Panc1 (cell line): ENCODE measurements at regions not wholly inside any gene's neighbourhood (a gene's known extent, or its start where the extent isn't known, plus 50 kb on each side); places are given as distances from the start of the nearest gene placed in this dataset.

ENCODE experiments used
- ATAC-seq: fragments of 200-7000 bp; cut with Tn5 transposase; 2 replicates; pipeline ENCODE4 v1.9.1; 2020; ENCODE audit warnings: mild to moderate bottlenecking, moderate library complexity
- BruUV-seq: library from RNA; stranded (reverse); fragments of 400-500 nt; replicated peaks from 2 replicates; lab custom pipeline; 2021; lab: Mats Ljungman, UMichigan
- CTCF ChIA-PET: fragments of 300-600 bp; sonication (Branson Sonifier 250); formaldehyde crosslinking; loops from one replicate; lab custom pipeline; 2022; ENCODE audit warnings: antibody characterized with exemption; lab: Charles Lee
- POLR2A ChIA-PET: fragments of 300-600 bp; sonication (Branson Sonifier 250); formaldehyde crosslinking; loops from one replicate; lab custom pipeline; 2022; ENCODE audit warnings: antibody characterized with exemption; lab: Charles Lee
- DNase-seq: peaks from one replicate; pipeline ENCODE4 v3.0.0-alpha.2; 2010; ENCODE audit warnings: low read depth, low spot score
- H3K27ac ChIP-seq: 2 replicates; pipeline ENCODE4 v1.5.1; 2011; ENCODE audit warnings: mild to moderate bottlenecking, low read length, inconsistent platforms
- H3K27me3 ChIP-seq: fragments of 200-500 bp; sonication (Bioruptor generic); 2 replicates; pipeline ENCODE4 v1.6.0; 2014; ENCODE audit warnings: low read length, inconsistent platforms; ENCODE audit not compliant: control insufficient read depth, insufficient read depth
- H3K36me3 ChIP-seq: fragments of 200-500 bp; sonication (Bioruptor generic); 2 replicates; pipeline ENCODE4 v1.5.1; 2014; ENCODE audit warnings: inconsistent platforms, mild to moderate bottlenecking, low read length, moderate library complexity; ENCODE audit not compliant: control insufficient read depth, insufficient read depth
- H3K4me1 ChIP-seq: 2 replicates; pipeline ENCODE4 v1.5.1; 2011; ENCODE audit warnings: inconsistent platforms, mild to moderate bottlenecking, low read length, moderate library complexity; ENCODE audit not compliant: control insufficient read depth, insufficient read depth
- H3K4me3 ChIP-seq, 2 experiments: 2 replicates each; pipeline ENCODE4 v1.5.1; 2011 to 2012; ENCODE audit warnings: low read depth in 2 of 2, low read length in 2 of 2, mild to moderate bottlenecking in 2 of 2, inconsistent platforms in 1 of 2, moderate library complexity in 1 of 2
- H3K9me3 ChIP-seq: fragments of 200-500 bp; sonication (Bioruptor generic); 2 replicates; pipeline ENCODE4 v1.5.1; 2014; ENCODE audit warnings: low read depth, mild to moderate bottlenecking, inconsistent platforms, low read length, moderate library complexity; ENCODE audit not compliant: control insufficient read depth, insufficient read depth
- POLR2AphosphoS5 ChIP-seq: IDR thresholded peaks from 2 replicates; pipeline ENCODE4 v1.6.1; 2012; ENCODE audit warnings: mild to moderate bottlenecking, low read depth, low read length, moderate library complexity
- SIN3A ChIP-seq: IDR thresholded peaks from 2 replicates; pipeline ENCODE4 v1.6.1; 2012; ENCODE audit warnings: low read depth, mild to moderate bottlenecking, low read length, moderate library complexity, borderline replicate concordance; ENCODE audit not compliant: insufficient read depth
- TCF7L2 ChIP-seq: IDR thresholded peaks from 2 replicates; pipeline ENCODE4 v1.6.1; 2011; ENCODE audit warnings: mild to moderate bottlenecking, low read depth, low read length, inconsistent platforms
- in situ Hi-C: cut with HindIII; loops from 2 replicates; pipeline ENCODE4 v1.10.0; 2016; ENCODE audit warnings: low sequenced_read_pairs, low pct_unique_long_range_greater_than_20kb
- intact Hi-C: fragments of 100-400 bp; cut with micrococcal nuclease; formaldehyde crosslinking; loops from one replicate; pipeline ENCODE4 v1.10.0; 2022; ENCODE audit not compliant: unreplicated experiment
- TF ChIP-seq, protein P1 (sequence below): fragments of 450-650 bp; IDR thresholded peaks from 2 replicates; pipeline ENCODE4 v1.5.1; 2017; ENCODE audit warnings: mild to moderate bottlenecking
- TF ChIP-seq, protein P2 (sequence below), 2 experiments: IDR thresholded peaks; 2 replicates each; pipeline ENCODE4 v1.6.1; 2011 to 2012; ENCODE audit warnings: low read depth in 2 of 2, control low read depth in 1 of 2, low read length in 1 of 2, mild to moderate bottlenecking in 1 of 2, moderate library complexity in 1 of 2; ENCODE audit not compliant: insufficient read depth in 1 of 2

DNA sequence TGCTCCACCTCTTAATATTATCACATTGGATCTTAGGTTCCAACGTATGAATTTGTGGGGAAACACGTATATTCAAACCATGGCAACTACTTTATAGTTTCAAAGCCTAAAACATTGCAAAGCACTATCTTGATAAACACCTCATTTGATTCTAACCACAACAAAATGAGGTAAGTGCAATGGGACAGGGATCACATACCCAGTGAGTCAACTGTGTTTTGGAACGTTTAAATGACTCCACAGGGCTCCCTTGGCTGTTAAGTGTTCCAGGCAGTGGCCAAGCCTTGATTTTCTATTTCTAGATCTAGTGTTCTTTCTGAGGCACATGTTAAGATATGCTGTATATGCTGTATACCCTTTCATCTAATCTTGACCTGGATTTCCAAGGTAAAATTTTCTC lies 54.5 kb upstream of the C1QTNF7 start:
- no peak for DNase-seq
- ChIA-PET POLR2A (no interaction called here), CTCF (no interaction called here)
- intact Hi-C loops: loop anchor here (10.0 kb wide), 1 partner anchor 49 kb away; no protein-coding TSS in a partner anchor
- no peak overlapping the region for H3K27ac ChIP-seq
- no peaks in the 10 kb centered on the region for H3K4me1 ChIP-seq
- H3K4me3 ChIP-seq: no peak overlapping the region
- H3K27me3 ChIP-seq: no peaks in the 10 kb centered on the region
- no peaks in the 10 kb centered on the region for H3K36me3 ChIP-seq
- no peak for ATAC-seq
- H3K9me3 ChIP-seq: no peaks in the 10 kb centered on the region
- BruUV-seq: no TSS peak
- in situ Hi-C loops: no loop called here
- TF ChIP-seq, protein P1, sequence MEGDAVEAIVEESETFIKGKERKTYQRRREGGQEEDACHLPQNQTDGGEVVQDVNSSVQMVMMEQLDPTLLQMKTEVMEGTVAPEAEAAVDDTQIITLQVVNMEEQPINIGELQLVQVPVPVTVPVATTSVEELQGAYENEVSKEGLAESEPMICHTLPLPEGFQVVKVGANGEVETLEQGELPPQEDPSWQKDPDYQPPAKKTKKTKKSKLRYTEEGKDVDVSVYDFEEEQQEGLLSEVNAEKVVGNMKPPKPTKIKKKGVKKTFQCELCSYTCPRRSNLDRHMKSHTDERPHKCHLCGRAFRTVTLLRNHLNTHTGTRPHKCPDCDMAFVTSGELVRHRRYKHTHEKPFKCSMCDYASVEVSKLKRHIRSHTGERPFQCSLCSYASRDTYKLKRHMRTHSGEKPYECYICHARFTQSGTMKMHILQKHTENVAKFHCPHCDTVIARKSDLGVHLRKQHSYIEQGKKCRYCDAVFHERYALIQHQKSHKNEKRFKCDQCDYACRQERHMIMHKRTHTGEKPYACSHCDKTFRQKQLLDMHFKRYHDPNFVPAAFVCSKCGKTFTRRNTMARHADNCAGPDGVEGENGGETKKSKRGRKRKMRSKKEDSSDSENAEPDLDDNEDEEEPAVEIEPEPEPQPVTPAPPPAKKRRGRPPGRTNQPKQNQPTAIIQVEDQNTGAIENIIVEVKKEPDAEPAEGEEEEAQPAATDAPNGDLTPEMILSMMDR: no peak
- TF ChIP-seq SIN3A (no peak), POLR2AphosphoS5 (no peak), TCF7L2 (no peak)
- TF ChIP-seq, protein P2, sequence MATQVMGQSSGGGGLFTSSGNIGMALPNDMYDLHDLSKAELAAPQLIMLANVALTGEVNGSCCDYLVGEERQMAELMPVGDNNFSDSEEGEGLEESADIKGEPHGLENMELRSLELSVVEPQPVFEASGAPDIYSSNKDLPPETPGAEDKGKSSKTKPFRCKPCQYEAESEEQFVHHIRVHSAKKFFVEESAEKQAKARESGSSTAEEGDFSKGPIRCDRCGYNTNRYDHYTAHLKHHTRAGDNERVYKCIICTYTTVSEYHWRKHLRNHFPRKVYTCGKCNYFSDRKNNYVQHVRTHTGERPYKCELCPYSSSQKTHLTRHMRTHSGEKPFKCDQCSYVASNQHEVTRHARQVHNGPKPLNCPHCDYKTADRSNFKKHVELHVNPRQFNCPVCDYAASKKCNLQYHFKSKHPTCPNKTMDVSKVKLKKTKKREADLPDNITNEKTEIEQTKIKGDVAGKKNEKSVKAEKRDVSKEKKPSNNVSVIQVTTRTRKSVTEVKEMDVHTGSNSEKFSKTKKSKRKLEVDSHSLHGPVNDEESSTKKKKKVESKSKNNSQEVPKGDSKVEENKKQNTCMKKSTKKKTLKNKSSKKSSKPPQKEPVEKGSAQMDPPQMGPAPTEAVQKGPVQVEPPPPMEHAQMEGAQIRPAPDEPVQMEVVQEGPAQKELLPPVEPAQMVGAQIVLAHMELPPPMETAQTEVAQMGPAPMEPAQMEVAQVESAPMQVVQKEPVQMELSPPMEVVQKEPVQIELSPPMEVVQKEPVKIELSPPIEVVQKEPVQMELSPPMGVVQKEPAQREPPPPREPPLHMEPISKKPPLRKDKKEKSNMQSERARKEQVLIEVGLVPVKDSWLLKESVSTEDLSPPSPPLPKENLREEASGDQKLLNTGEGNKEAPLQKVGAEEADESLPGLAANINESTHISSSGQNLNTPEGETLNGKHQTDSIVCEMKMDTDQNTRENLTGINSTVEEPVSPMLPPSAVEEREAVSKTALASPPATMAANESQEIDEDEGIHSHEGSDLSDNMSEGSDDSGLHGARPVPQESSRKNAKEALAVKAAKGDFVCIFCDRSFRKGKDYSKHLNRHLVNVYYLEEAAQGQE (IDR thresholded peaks at IDR 0.05; ENCODE audit: insufficient read depth in 1 of 2, low read depth in 2 of 2, low read length in 1 of 2): no peak

DNA sequence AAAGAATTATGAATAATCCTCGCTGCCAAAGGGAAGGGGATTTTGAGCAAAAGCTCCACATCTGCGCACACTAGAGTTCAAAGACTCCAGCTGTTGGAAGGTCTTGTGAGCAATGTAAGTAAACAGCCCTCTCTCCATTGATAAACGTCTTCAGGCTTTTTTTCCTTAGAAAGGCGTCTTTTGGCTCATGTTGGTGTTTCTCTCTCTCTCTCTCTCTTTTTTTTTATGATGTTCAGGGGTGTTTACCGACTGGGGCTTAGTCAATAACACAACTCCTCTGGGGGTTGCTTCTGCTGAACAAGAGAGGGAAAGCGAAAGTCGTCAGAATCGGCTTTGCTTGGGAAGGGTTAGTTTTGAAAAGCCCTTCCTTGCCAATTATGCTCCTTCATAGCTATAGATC lies 53.2 kb upstream of the C1QTNF7 start:
- intact Hi-C loops (loop anchor here (10.0 kb wide), 1 partner anchor 50 kb away; no protein-coding TSS in a partner anchor), in situ Hi-C loops (no loop called here)
- ATAC-seq (no peak), DNase-seq (no peak)
- no peaks in the 10 kb centered on the region for H3K4me1 ChIP-seq
- no peaks in the 10 kb centered on the region for H3K36me3 ChIP-seq
- POLR2A ChIA-PET: no interaction called here
- no peak overlapping the region for H3K4me3 ChIP-seq
- H3K27ac ChIP-seq: no peak overlapping the region
- CTCF ChIA-PET: no interaction called here
- BruUV-seq: no TSS peak
- TF ChIP-seq, protein P1: no peak
- TF ChIP-seq SIN3A (no peak), TCF7L2 (no peak), POLR2AphosphoS5 (no peak)
- TF ChIP-seq, protein P2 (IDR thresholded peaks at IDR 0.05; ENCODE audit: insufficient read depth in 1 of 2, low read depth in 2 of 2, low read length in 1 of 2): no peak
- no peaks in the 10 kb centered on the region for H3K27me3 ChIP-seq
- no peaks in the 10 kb centered on the region for H3K9me3 ChIP-seq
